ENCODE measurements at regions not wholly inside any gene's neighbourhood (a gene's known extent, or its start where the extent isn't known, plus 50 kb on each side); places are given as distances from the start of the nearest gene placed in this dataset.

- TF ChIP-seq CTCF (IDR thresholded peaks at IDR 0.05; ENCODE audit: low read depth, low read length, missing input control) (no peak), ATF3 (IDR thresholded peaks at IDR 0.05) (no peak), MAX (IDR thresholded peaks at IDR 0.05) (no peak), SP1 (IDR thresholded peaks at IDR 0.05) (no peak), TAF1 (conservative IDR thresholded peaks at IDR 0.05) (no peak), REST (IDR thresholded peaks at IDR 0.05) (no peak), RAD21 (IDR thresholded peaks at IDR 0.05) (no peak), EGR1 (IDR thresholded peaks at IDR 0.05; ENCODE audit: low read depth in 2 of 2) (no peak)
These were observed 395.0 kb upstream of the TBX3 start for GRCh38 chr12:115078990-115079389.

All from liver (tissue), 3 donors.